GM21528 (cell line): ENCODE measurements at regions not wholly inside any gene's neighbourhood (a gene's known extent, or its start where the extent isn't known, plus 50 kb on each side); places are given as distances from the start of the nearest gene placed in this dataset.
"Not testable (repeated sequence)": the region's sequence is repeated elsewhere in the genome, so short reads cannot be mapped to it uniquely, and the experiment has no call there.

Experiments
- ATAC-seq: cut with Tn5 transposase; IDR thresholded peaks from one replicate; pipeline ENCODE4 v1.9.1; 2021; ENCODE audit warnings: mild to moderate bottlenecking, moderate library complexity; ENCODE audit not compliant: unreplicated experiment, low FRiP score

DNA sequence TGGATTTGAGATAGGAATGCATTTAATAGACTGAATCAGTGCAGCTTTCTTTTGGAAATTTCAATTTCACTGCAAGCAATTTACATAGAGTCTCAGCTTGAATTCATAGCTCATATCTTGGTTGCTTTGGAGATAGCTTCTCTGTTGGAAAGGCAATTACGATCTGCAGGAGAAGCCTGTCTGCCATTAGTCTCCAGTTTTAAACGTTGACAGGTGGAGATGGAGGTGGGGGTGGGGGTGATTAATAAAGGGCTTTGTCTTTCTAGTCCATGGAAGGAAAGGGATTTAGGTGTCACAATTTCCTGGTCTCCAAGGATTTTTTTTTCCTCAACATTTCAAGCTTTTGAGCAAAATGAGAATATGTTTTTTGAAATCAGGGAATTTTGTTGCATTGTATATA, 184.7 kb downstream of the CARTPT start:
- no peak for ATAC-seq

DNA sequence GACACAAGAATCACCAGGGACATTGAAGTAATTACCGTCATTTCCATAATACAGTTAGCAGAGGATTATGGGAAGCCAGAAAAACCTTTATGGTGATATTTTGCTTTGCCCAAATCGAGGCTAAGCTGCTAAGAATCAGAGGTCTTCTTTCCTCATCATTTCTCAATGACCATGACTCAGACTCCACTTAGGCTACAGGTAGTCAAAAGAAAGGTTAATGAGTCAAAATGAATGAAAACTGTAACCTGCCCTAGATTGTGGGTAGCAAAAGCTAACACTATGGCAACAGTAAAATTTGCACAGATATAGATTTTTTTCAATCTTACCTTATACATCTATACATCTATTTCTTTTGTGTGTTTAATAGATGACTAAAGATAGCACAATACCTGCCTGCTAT, 185.8 kb downstream of the CARTPT start:
- no peak for ATAC-seq

DNA sequence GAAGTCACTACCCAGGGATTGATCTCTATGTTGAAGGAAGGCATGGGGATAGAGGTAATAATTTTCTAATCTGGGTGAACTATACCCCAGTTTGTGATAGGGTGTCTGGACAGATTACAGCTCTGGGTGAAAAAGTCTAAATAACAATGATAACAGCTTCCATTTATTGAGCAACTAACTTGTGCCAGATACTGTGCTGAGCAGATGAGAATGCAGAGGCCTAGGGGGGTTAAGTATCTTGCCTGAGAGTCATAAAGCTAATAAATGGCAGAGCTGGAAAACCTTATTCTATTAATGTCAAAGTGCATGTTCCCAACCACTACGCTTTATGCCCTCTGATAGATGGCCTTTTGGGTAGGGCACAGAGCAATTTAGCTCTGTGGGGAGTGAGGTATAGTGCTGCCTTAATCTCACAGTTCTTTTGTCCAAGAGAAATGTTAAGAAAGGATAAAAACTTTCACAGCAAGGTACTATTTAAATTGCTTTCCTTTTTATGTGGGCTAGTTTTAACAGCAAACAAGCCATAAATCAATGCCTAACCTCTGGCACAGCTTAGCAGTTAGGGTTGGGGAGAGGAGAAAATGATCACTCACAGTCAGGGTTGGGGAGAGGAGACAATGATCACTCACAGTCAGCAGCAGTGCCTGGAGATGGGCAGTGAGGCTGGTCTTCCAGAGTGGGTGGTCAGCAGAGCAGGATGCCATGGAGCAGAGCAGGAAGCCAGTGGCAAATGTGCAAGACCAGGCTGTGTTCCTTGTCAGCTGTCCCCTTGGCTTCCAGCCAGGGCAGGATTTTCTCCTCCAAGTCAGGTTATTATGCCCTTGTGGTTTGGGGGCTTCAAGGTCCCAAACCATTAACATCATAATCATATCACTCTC, 187.0 kb downstream of the CARTPT start:
- no peak for ATAC-seq

DNA sequence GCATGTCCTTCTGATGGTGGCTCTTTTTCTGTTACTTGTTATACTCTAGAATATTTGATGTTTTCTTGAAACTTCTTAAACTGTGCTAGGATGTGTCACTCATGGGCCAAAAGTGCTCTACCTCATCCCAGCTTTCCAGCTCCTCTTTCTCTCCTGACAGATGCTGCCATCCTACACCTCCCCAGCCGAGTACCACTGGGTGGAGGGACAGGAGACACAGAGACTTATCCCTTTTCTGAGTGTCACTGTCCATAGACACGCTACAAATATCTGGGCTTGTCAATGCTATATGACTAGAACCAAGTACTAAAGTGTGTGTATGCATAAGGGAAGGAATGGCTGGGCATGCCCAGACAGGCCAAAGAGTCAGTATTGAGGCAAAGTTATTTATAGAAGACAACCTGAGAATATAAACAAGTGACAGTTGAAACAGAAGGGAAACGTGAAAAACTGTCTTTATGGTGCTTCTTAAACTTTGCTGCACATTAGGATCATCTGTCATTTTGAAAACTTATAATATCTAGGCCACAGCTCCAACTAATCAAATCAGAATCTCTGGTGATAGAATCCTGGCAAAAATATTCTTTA, 188.0 kb downstream of the CARTPT start:
- no peak for ATAC-seq

DNA sequence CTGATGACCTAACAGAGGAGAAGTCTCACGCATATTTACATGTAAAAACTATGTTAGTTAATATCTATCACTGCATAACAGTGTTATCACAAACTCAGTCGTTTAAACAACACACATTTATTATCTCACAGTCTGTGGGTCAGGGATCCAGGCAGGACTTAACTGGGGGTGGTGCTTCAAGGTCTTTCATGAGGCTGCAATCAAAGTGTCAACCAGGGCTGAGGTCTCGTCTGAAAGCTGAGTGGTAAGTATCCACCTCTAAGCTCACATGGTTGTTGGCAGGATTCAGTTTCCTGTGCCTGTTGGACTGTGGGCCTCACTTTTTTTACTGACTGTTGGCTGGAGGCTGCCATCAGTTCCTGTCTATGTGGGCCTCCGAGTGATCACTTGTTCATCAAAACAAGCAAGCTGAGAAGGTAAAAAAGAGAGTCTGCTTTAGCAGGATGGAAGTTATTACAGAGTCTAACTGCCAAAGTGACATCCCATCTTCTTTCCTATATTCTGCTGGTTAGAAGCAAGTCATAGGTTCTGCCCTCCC, 188.6 kb downstream of the CARTPT start:
- ATAC-seq, result no peak

DNA sequence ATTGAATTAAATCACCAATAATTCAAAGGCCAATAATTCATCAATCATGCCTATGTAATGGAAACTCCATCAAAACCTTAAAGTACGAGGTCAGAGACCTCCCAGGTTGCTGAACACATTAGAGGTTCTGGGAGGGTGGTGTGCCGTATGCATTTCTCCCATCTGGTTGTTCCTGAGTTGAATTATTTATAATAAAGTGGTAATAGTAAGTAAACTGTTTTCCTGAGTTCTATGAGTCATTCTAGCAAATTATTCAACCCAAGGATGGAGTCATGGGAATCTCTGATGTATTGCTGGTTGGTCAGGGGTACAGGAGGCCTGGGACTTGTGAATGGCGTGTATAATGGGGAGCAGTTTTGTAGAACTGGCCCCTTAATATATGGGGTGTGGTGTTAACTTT, 191.7 kb downstream of the CARTPT start:
- ATAC-seq, result no peak

DNA sequence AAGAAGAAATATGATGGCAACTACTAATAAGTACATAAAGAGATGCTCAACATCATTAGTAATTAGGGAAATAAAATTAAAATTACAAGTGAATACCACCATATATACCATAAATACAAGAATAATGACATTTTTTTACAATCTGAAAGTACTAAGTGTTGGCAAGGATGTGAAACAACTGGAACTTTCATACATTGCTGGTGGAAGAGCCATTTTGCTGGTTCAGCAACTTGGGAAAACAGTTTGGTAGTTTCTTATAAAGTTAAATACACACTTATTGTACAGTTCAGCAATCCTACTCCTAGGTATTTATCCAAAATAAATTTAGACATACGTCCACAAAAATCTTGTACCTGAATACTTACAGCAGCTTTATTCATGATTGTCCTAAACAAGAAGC, 192.9 kb downstream of the CARTPT start:
- ATAC-seq, result no peak

DNA sequence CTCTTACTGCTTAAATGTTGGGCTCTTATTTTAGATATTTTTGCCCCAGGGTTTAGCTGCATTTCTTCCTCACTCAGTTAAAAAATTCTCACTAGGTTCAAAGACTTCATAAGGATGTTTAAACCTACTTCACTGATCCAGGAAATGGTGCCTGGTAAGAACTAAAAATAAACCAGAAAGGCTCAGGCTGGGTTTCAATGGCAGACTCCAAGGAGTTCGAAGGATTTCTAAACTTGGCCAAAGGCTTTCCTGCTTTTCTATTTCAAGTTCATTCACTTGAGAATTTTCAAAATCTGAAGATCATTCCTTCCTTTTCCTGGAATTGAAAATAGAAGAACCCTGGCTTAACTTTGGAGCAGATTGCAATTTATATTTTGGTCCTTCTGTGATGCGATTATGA, 193.0 kb upstream of the MAP1B start:
- no peak for ATAC-seq

DNA sequence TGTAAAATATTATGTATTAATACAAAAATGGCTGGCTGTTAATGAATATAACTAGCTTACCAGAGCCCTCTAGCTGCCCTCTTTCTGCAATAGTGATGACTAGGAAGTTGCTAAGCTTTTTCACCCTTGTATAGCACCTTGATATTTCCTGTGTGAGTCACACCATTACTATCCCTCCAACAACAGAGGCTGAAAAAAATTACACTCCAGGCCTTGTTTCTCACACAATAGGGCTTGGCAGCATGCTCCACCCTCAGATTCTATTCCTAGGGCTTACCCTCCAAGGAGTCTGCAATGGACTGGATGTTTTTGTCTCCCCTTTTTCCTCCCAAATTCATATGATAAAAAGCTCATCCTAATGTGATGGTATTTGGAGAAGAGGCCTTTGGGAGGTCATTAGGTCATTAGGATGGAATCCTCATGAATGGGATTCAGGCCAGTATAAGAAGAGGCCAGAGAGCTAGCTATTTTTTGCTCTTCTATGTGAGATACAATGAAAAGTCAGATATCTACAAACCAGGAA, 184.6 kb upstream of the MAP1B start:
- no peak for ATAC-seq

DNA sequence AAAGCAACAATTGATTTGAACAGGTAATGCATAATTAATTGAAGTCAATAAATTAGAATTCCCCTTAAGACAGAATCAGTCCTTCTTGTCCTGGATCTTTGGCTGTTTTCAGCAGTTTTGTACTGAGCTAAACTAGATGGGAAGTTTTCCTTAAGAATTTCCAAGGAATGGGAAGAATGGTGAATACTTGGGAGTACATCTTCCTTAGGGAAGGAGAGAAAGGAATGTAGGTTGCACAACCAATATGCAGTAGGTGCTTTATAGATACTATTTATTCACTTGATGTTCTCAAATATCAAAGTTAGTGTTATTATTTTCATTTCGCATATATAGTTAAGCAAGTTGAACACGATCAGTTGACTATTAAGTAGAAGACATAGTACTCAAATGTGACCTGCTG, 183.5 kb upstream of the MAP1B start:
- ATAC-seq, result no peak

DNA sequence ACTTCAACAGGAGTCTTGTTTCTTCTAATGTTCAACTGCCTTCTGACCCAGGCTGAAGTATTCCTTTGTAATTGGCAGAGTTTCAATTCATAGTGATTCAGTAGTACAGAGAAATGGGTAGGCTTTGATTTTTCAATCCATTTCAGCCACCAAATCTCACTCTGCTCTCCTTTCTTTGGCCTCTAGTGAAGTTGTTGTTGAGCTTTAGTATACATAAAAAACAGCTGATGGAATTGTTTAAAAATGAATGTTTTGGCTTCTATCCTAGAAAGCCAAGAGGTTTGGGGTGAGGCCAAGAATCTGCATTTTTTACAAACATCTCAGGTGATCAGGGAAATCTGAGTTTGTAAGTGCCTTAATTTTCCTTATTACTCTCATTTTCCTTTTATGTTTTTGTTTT, 182.9 kb upstream of the MAP1B start:
- no peak for ATAC-seq

DNA sequence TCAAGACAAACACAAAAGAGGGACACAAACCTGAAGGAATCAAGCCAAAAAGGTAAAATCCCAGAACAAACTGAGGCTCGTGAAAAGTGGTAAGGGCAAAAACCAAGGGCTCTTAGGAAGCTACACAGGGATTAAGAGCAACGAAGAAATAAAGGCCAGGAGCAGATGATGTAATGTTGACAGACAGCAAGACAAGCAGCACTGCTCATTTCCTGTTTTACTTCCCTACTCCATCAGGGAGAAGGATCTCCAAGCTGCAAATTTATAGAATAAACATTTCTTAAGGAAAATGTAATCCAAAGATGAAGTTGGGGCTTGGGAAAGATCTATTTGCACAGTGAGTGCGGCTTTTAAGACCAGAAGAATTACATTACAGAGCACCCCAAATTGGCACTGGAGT, 182.3 kb upstream of the MAP1B start:
- ATAC-seq, result no peak

DNA sequence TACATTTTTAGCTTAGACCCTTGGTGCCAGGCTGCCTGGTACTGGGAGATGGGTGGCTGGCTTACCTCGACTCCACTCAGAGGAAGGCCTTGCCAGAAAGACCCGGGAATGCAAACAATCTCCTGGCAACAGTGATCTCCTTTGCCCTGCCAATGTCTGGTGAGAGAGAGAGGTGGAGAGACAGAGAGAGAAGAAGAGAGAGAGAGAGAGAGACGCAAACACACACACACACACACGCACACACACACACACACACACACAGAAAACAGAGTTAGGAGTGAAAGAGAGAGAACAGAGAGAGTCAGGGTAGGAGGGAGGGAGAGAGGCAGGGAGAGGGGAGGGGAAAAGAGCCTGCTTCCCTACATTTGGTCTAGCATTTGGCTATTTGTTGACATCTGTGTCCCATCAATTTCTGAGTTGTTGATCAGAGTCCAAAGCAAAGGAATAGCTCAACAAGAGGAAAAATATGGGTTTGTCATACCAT, 181.6 kb upstream of the MAP1B start:
- ATAC-seq, result no peak

DNA sequence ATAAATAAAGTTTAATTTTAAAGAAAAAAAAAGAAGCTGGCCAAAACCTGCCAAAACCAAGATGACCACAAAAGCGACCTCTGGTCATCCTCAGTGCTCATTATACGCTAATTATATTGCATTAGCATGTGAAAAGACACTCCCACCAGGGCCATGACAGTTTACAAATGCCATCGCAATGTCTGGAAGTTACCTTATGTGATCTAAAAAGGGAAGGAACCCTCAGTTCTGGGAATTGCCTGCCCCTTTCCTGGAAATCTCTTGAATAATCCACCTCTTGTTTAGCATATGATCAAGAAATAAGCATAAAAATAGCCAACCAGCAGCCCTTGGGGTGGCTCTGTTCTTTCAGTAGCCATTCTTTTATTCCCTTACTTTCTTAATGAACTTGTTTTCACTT, 178.3 kb upstream of the MAP1B start:
- ATAC-seq, result no peak

DNA sequence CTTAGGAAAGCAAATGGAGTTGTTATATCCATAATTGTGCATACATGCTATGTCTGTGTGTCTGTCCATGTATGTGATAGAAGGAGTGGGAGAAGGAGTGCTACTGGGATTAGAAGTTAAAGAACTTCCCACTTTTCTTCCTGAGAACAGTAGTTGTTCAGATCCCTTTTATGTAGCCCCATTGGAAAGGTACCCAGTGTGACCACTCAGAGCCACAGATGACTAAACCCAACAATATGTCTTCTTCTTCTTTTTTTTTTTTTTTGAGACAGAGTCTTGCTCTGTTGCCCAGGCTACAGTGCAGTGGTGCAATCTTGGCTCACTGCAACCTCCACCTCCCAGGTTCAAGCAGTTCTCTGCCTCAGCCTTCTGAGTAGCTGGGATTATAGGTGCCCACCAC, 176.7 kb upstream of the MAP1B start:
- not testable (repeated sequence) for ATAC-seq

DNA sequence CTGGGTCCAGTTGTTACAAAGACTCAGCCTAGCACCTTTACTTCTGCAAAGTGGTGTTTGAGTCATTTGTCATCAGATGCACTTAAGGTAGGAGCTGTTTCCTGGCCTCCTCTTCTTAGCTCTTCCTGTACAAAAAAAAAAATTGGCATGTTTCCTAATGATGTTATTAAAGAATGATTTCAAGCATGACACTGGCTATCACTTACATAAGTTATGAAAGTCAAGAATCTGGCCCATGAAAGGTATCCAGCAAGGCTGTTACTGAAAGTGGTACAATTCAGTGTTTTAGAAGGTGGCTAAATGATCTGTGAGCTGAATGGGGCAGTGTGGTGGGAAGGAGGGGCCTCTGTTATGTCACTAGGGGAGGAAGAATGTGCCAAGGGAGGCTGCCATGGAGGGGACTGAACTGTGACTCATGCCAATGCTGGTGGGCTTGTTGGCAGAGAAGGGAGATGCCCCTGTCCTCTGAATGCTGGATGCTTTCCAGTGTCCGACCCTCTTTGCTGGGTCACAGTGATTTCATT, 175.1 kb upstream of the MAP1B start:
- no peak for ATAC-seq

DNA sequence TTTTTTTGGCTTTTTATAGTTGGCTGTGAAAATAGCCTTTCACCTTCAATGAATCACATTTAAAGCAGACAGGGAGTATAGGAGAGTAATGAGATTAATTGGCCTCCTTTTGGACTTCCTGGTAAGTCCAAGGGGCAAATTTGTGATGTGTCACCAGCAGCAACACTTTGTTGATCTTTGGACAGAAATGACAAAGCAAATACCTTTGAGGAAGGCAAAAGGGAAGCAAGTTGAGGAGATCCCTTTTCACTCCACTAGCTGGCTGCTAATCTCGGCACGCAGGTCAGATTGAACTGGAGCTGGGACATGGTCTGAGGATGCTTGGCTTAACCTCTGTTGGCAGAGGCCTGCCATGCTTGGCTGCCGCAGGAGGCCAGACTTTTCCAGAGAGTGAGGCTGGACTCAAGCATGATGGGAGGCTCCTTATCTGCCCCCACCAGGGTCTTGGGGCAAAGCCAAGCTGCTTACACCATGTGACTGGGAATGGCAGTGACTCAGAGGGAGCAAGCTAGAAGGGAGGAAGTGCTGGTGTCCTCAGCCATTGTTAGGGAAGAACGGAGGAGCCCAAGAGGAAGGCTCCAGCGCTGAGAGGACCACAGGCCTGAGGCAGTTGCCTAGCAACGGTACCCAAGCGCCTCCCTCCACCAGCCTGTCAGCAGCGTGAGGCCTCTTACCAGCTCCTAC, 174.5 kb upstream of the MAP1B start:
- no peak for ATAC-seq

DNA sequence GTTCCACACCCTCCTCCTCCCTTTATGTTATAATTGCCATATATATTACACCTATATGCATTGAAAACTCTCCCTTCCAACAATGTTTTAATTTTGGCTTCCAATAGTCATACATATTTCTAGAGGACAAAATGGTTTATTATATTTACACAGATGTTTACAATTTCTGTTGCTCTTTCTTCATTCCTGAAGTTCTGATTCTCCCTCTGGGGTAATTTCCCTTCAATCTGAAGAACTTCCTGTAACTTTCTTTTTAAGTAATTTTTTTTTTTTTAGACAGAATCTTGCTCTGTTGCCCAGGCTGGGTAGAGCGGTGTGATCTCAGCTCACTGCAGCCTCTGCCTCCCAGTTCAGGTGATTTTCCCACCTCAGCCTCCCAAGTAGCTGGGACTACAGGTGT, 173.0 kb upstream of the MAP1B start:
- ATAC-seq, result no peak

DNA sequence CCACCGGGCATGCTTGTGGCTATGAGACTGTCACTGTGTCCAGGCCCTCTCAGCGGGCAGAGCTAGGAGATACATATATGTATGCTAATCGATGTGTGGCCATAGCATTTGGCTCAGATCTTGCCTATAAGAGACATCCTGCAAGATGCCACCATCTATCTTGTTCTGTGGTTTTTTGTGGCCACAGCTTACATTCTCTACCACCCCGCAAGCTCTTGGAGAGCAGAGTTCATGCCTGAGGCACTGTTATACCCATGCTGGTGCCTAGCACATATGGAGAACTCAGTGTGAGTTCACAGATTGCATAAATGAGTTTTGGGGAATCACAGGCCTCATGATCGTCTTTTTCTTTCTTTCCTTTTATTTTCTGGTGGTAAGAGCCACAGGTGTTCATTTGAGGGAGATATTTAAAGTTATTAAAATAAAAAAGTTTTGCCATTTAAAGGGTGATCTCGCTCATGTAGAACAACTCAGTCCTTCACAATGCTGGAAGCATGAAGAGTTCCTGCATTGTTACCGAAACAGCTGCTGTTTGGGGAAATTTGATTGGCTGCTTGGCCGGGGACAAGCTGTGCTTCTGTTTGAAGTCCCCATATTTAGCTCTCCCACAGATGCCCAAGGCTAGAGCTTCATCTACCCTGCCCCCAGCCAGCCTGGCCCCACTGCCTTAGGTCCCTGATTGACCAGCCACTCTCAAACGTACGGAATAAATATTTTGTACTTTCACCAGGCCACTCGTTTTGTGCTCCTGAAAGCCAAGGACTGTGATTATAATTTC, 169.2 kb upstream of the MAP1B start:
- ATAC-seq, result no peak

DNA sequence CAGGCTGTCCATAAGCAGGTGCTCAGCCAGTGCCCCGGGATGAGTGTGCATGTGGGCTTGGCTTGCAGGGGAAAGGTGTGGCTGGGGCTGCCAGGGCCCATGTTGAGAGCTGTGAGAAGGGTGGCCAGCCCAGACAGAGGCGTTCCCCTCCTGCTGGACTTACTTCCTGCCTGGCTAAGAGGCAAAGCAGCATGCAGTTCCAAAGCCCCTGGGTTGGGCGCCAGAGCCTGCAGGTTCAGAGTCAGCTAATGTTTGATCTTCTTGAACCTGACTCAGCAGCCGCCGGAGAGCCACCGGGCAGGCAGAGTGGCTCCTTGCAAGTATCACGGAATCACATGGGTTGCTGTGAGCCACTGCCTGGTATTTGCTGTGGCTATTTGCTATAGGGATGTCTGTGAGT, 168.4 kb upstream of the MAP1B start:
- no peak for ATAC-seq
